HG03432 (cell line): ENCODE measurements at regions not wholly inside any gene's neighbourhood (a gene's known extent, or its start where the extent isn't known, plus 50 kb on each side); places are given as distances from the start of the nearest gene placed in this dataset.
A peak's percentile ranks its signal among the peaks of the same experiment; 100 is the strongest.

Experiments used
- ATAC-seq: cut with Tn5 transposase; IDR thresholded peaks from one replicate; pipeline ENCODE4 v1.9.1; 2021; ENCODE audit warnings: mild to moderate bottlenecking, moderate library complexity; ENCODE audit not compliant: unreplicated experiment

GRCh38 chr22:22392131-22392530 is 116.4 kb downstream of the ZNF280B start:
- ATAC-seq, result no peak

- no peak for ATAC-seq
These were observed 114.0 kb downstream of the ZNF280B start for GRCh38 chr22:22394591-22394990.

- no peak for ATAC-seq
These were observed 113.3 kb downstream of the ZNF280B start for GRCh38 chr22:22395245-22395644.

- ATAC-seq, result no peak
These were observed 111.7 kb downstream of the ZNF280B start for GRCh38 chr22:22396741-22397291.

GRCh38 chr22:22397292-22397870 is 111.2 kb downstream of the ZNF280B start:
- ATAC-seq, result no peak

DNA sequence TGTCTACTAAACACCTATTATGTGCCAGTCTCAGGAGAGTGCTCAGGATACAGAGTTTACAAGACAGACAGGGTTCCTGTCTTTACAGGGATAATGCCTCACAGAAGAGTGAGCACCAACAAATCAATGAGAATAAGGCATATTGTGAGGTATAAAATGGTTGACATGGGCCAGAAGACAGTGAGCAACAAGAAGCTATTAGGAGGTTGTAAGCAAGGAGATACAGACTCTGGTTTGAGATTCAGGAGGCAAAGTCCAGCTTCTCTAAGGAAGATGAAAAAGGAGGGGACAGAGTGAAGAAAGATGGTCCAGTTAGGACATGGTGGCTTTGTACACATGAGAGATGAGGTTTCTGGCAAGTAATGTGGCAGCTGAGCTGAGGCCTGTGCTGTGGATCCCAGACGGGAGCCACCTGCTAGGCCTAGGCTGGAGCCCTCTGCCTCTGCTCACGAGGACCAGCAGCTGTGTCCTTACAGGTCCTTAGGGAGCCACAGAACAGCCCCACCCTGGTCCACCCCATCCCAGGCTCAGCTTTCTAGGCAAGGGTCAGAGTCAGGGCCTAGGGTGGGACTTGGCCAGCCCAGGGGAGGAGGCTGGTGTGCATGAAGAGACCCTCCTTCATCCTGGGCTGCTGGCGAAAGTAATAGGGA is 110.5 kb downstream of the ZNF280B start:
- no peak for ATAC-seq

DNA sequence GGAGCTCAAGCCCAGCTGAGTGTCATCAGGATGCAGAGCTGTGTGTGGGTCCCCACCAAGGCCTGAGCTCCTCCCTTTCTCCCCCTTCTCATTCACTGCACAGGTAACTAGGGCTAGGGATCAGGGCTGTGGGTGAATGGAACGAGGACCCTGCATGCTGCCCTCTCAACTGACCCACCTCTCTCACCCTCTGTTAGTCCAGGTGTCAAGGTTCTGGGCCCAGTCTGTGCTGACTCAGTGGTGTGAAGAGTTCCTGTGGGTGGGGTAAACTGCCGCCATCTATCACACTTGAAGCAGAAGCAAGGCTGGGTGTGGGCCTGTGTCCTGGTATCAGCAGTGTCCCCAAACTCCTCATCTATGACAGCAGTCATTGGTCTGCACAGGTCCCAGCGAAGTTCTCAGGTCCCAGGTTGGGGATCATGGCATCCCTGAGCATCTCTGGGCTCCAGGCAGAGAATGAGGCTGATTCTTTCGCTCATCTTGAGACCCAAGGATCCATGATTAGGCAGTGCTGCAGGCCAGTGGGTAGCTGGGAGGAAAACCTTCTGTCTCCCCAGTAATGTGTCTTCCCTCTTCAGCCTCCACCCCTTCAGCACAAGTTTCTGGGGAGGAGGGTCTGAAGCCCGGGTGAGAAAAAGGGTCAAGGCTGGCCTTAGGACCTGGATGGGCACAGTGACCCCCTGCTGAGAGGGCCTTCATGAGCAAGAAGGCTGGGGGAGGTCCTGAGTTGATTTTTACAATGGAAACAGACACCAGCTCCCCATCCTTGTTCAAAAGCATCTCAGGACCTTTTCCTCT is 109.8 kb downstream of the ZNF280B start:
- no peak for ATAC-seq

- ATAC-seq, result no peak
These were observed 108.4 kb downstream of the ZNF280B start for GRCh38 chr22:22400099-22400498.

GRCh38 chr22:22400964-22401363 is 107.6 kb downstream of the ZNF280B start:
- no peak for ATAC-seq

- no peak for ATAC-seq
These were observed 107.2 kb downstream of the ZNF280B start for GRCh38 chr22:22401381-22401780.

- no peak for ATAC-seq
These were observed 105.2 kb downstream of the ZNF280B start for GRCh38 chr22:22403306-22403705.

DNA sequence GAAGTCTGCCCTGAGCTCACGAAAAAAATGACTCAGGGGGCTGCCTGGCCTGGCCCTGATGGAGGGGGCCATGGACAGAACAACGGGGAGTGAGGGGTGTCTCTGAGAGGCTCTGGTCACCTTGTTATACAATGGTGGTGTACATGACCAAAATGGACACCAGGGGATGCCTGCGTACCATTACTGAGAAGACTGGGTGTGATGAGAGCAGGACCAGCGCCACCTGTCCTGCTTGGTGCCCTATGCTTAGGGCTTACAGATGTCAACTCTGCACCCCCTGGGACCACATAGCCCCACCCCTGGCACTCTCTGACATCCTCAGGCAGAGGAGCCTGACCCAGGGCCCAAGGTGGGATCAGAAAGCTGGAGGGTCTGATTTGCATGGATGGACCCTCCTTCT is 104.8 kb downstream of the ZNF280B start:
- ATAC-seq, result no peak

DNA sequence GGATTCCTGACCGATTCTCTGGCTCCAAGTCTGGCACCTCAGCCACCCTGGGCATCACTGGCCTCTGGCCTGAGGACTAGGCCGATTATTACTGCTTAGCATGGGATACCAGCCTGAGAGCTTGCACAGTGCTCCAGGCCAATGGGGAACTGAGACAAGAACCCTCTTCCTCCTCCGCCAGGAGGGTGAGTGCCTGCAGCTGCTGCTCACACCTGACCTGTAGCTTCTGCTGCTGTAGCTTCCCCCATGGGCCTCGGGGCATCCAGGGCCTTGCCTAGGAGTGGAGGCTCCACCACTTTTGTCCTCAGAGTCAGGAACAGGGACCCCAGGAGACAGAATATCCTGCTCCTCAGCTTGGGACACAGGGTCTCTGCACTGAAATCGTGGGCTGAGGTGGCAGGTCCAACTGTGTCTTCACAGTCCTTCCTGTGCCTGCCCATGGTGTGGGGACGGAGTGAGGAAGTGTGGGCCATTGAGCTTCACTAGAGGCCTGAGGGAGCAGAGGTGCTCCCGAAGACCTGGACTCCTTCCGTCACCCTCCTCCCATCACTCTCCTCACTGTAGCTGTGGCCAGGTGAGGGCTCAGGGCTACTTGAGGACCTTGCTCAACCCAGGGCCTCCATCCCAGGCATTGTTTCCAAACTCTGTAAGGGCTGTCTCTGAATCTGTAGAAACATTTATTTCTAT is 103.8 kb downstream of the ZNF280B start:
- no peak for ATAC-seq

- ATAC-seq, result no peak
These were observed 102.0 kb downstream of the ZNF280B start for GRCh38 chr22:22406445-22407027.

DNA sequence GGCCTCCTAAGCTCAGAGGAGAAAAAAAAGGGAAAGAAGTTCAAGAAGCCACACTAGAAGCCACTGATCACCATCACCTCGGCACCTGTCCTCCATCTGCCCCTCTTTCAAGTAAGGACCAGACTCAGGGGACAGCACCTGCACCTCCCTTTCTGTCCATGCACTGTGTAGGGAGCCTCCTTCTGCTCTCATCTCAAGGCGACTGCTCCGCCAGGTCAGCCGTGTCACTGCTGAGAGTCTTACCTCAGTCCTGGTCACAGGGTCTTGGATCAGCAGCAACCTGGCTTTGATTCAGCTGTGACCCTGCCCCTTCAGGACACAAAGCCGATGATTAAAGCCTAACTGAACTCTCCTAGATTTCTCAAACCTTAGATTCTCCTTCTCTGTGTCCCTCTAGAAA is 101.5 kb downstream of the ZNF280B start:
- ATAC-seq, result no peak

DNA sequence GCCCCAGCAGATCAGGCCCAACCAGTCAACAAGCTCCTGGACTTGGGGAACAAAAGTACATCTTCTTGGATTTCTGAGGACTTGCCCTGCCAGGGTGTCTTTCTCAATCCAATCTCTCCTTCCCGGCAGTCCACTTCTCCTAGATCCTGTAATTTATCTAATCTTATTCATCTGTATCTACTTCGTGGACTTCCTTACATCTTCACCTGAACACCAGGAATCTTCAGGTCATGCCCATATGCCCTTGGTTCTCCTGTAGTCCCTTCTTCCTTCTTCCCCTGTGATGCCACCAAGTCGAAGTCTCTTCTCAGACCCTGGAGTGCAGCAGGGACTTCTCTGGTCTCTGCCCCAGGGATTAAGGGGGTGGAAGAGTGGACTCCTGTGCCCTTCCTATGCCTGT is 100.3 kb downstream of the ZNF280B start:
- no peak for ATAC-seq

GRCh38 chr22:22408731-22409696 is 99.5 kb downstream of the ZNF280B start:
- no peak for ATAC-seq

- ATAC-seq, result peak; percentile 56
These were observed 98.4 kb downstream of the ZNF280B start for GRCh38 chr22:22410121-22410520.

DNA sequence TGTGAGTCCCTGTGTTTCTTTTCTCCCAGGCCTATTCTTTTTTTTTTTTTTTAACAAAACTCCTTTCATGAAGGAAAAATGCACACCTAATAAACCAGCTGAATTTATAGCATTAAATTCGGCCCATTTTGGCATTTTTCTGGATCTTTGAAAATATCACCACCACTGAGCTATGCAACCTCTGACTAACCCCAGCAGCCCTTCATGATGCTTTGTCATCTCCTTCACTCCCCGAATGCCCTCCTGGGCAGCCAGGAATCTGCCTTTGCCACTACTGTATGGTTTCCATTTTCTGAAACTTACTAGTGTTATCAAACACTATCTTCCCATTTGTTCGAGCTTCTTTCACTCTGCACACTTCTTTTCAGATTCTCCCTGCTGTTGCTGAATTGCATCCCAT is 97.9 kb downstream of the ZNF280B start:
- ATAC-seq, result no peak

DNA sequence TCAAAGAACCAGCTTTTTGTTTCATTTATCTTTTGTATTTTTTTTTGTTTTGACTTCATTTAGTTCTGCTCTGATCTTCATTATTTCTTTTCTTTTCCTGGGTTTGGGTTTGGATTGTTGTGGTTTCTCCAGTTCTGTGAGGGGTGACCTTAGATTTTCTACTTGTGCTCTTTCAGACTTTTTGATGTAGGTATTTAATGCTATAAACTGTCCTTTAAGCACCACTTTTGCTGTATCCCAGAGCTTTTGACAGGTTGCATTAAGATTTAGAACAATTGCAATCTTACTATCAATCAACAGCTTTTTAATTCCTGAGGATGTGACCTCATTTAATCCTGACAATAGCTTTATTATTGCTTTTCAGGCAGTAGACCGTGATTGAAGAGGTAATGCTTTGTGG is 94.3 kb downstream of the ZNF280B start:
- ATAC-seq, result no peak
